ENCODE measurements at regions not wholly inside any gene's neighbourhood (a gene's known extent, or its start where the extent isn't known, plus 50 kb on each side); places are given as distances from the start of the nearest gene placed in this dataset.

DNA sequence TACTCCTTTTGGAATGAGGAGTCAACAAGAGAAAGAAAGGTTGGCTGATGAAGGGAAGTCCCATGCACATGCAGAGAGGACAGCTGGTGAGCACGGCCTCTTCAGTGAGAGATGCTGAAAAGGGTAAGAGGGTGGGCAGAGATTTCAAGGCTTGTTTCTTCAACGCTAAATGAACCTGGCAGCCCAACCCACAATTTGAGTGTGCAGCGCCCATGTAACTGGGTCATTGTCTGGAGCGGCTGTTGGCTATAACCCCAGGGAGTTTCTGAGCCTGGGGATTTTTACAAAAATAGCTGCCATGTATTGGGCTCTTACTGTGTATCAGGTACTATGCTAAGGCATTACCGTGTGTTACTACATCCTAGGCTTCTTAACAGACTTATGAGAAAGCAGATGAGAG, 594.1 kb downstream of the ETS1 start:
- peaks cover 5% of the 10 kb centered on the region for H3K9me2 ChIP-seq (ENCODE audit: insufficient read depth)
- no peaks in the 10 kb centered on the region for H3F3A ChIP-seq (replicated peaks; ENCODE audit: low read depth)
- ATAC-seq = no peak
- no peaks in the 10 kb centered on the region for H4K20me1 ChIP-seq (replicated peaks; ENCODE audit: insufficient read depth)
- Mint-ChIP-seq H3K4me3 (no peak overlapping the region), H3K36me3 (ENCODE audit: low read depth) (no peaks in the 10 kb centered on the region), H3K27me3 (ENCODE audit: insufficient read depth, low read depth, poor library complexity) (peaks cover 4% of the 10 kb centered on the region), H3K27ac (no peak overlapping the region), H3K4me1 (no peaks in the 10 kb centered on the region), H3K9me3 (no peaks in the 10 kb centered on the region)
- no peaks in the 10 kb centered on the region for H3K27me3 ChIP-seq (ENCODE audit: insufficient read depth)
- TF ChIP-seq CREB1 (CRISPR knock-in tag; IDR thresholded peaks at IDR 0.05; ENCODE audit: low read depth) = no peak
- TF ChIP-seq, protein P1, sequence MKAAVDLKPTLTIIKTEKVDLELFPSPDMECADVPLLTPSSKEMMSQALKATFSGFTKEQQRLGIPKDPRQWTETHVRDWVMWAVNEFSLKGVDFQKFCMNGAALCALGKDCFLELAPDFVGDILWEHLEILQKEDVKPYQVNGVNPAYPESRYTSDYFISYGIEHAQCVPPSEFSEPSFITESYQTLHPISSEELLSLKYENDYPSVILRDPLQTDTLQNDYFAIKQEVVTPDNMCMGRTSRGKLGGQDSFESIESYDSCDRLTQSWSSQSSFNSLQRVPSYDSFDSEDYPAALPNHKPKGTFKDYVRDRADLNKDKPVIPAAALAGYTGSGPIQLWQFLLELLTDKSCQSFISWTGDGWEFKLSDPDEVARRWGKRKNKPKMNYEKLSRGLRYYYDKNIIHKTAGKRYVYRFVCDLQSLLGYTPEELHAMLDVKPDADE (IDR thresholded peaks at IDR 0.05) = no peak
- TF ChIP-seq, protein P2, sequence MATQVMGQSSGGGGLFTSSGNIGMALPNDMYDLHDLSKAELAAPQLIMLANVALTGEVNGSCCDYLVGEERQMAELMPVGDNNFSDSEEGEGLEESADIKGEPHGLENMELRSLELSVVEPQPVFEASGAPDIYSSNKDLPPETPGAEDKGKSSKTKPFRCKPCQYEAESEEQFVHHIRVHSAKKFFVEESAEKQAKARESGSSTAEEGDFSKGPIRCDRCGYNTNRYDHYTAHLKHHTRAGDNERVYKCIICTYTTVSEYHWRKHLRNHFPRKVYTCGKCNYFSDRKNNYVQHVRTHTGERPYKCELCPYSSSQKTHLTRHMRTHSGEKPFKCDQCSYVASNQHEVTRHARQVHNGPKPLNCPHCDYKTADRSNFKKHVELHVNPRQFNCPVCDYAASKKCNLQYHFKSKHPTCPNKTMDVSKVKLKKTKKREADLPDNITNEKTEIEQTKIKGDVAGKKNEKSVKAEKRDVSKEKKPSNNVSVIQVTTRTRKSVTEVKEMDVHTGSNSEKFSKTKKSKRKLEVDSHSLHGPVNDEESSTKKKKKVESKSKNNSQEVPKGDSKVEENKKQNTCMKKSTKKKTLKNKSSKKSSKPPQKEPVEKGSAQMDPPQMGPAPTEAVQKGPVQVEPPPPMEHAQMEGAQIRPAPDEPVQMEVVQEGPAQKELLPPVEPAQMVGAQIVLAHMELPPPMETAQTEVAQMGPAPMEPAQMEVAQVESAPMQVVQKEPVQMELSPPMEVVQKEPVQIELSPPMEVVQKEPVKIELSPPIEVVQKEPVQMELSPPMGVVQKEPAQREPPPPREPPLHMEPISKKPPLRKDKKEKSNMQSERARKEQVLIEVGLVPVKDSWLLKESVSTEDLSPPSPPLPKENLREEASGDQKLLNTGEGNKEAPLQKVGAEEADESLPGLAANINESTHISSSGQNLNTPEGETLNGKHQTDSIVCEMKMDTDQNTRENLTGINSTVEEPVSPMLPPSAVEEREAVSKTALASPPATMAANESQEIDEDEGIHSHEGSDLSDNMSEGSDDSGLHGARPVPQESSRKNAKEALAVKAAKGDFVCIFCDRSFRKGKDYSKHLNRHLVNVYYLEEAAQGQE (IDR thresholded peaks at IDR 0.05; ENCODE audit: unreplicated experiment) = no peak
- no peaks in the 10 kb centered on the region for H3K79me2 ChIP-seq (replicated peaks; ENCODE audit: insufficient read depth)
- no peaks in the 10 kb centered on the region for H3K36me3 ChIP-seq (ENCODE audit: insufficient read depth)
- no peak overlapping the region for H3K27ac ChIP-seq (ENCODE audit: low read depth)
- DNase-seq (ENCODE audit: low spot score) = no peak
- H2AFZ ChIP-seq = no peak overlapping the region
- H3K4me3 ChIP-seq = no peak overlapping the region
- no peak overlapping the region for H3K4me2 ChIP-seq
- no peaks in the 10 kb centered on the region for H3K4me1 ChIP-seq (ENCODE audit: insufficient read depth)

DNA sequence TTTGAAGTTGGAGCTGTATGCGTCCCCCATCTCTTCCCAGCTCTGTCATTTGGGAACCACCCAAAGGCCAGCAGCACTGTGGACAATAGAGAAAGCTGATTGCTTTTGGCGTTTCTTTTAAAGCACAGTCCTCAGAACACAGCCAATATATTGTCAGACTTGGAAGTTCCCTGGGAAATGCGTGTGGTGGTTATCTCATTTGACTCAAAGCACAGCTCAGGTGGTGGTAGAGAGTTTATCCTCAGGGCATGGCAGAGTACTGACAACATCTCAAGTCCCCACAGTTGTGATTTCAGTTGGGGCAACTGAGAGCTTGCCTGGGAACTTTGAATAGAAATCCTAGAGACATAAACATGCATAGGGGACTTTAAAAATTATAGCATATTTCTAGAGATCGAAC, 601.3 kb downstream of the ETS1 start:
- no peak overlapping the region for H3K4me2 ChIP-seq
- no peaks in the 10 kb centered on the region for H4K20me1 ChIP-seq (replicated peaks; ENCODE audit: insufficient read depth)
- no peak overlapping the region for H2AFZ ChIP-seq
- H3K36me3 Mint-ChIP-seq (ENCODE audit: low read depth) = no peaks in the 10 kb centered on the region
- no peaks in the 10 kb centered on the region for H3K79me2 ChIP-seq (replicated peaks; ENCODE audit: insufficient read depth)
- peaks cover 5% of the 10 kb centered on the region; the same call in 1 of the 2 replicates for H3K4me1 ChIP-seq (ENCODE audit: insufficient read depth)
- no peaks in the 10 kb centered on the region for H3K36me3 ChIP-seq (ENCODE audit: insufficient read depth)
- no peaks in the 10 kb centered on the region for H3K27me3 Mint-ChIP-seq (ENCODE audit: insufficient read depth, low read depth, poor library complexity)
- no peak overlapping the region for H3K4me3 Mint-ChIP-seq
- H3K4me3 ChIP-seq = no peak overlapping the region
- H3K27ac Mint-ChIP-seq = no peak overlapping the region
- H3F3A ChIP-seq (replicated peaks; ENCODE audit: low read depth) = no peaks in the 10 kb centered on the region
- DNase-seq (ENCODE audit: low spot score) (no peak), ATAC-seq (no peak)
- no peaks in the 10 kb centered on the region for H3K27me3 ChIP-seq (ENCODE audit: insufficient read depth)
- H3K4me1 Mint-ChIP-seq = peaks cover 9% of the 10 kb centered on the region
- peaks cover 5% of the 10 kb centered on the region for H3K9me2 ChIP-seq (ENCODE audit: insufficient read depth)
- peaks cover 6% of the 10 kb centered on the region; the same call in 1 of the 3 replicates for H3K9me3 Mint-ChIP-seq
- no peak overlapping the region for H3K27ac ChIP-seq (ENCODE audit: low read depth)
- TF ChIP-seq ZNF114 (CRISPR knock-in tag; IDR thresholded peaks at IDR 0.05) = no peak
- TF ChIP-seq, protein P2 (IDR thresholded peaks at IDR 0.05; ENCODE audit: unreplicated experiment) = no peak
- no peak for TF ChIP-seq ZNF331 (CRISPR knock-in tag; IDR thresholded peaks at IDR 0.05; ENCODE audit: low read depth)
- no peak for TF ChIP-seq STAT1 (IDR thresholded peaks at IDR 0.05; ENCODE audit: unreplicated experiment)
- TF ChIP-seq, protein P3, sequence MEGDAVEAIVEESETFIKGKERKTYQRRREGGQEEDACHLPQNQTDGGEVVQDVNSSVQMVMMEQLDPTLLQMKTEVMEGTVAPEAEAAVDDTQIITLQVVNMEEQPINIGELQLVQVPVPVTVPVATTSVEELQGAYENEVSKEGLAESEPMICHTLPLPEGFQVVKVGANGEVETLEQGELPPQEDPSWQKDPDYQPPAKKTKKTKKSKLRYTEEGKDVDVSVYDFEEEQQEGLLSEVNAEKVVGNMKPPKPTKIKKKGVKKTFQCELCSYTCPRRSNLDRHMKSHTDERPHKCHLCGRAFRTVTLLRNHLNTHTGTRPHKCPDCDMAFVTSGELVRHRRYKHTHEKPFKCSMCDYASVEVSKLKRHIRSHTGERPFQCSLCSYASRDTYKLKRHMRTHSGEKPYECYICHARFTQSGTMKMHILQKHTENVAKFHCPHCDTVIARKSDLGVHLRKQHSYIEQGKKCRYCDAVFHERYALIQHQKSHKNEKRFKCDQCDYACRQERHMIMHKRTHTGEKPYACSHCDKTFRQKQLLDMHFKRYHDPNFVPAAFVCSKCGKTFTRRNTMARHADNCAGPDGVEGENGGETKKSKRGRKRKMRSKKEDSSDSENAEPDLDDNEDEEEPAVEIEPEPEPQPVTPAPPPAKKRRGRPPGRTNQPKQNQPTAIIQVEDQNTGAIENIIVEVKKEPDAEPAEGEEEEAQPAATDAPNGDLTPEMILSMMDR (conservative IDR thresholded peaks at IDR 0.05; ENCODE audit: low read depth in 2 of 2) = no peak

Measured in GM23338 (cell line).